ENCODE measurements at regions not wholly inside any gene's neighbourhood (a gene's known extent, or its start where the extent isn't known, plus 50 kb on each side); places are given as distances from the start of the nearest gene placed in this dataset.

GRCh38 chr15:96268442-96269204, 61.9 kb upstream of the NR2F2 start:
- no peaks in the 10 kb centered on the region for H3K36me3 Mint-ChIP-seq
- H3K4me1 Mint-ChIP-seq: no peaks in the 10 kb centered on the region
- no peak for ATAC-seq
- no peak overlapping the region for H3K27ac Mint-ChIP-seq
- DNase-seq (ENCODE audit: low spot score in 2 of 2): no peak
- H3K9me3 Mint-ChIP-seq: peaks cover 2% of the 10 kb centered on the region
- H3K4me3 Mint-ChIP-seq: no peak overlapping the region

GRCh38 chr15:96270581-96271172, 59.8 kb upstream of the NR2F2 start:
- H3K36me3 Mint-ChIP-seq: no peaks in the 10 kb centered on the region
- no peak overlapping the region for H3K27ac Mint-ChIP-seq
- no peak overlapping the region for H3K4me3 Mint-ChIP-seq
- H3K4me1 Mint-ChIP-seq: no peaks in the 10 kb centered on the region
- ATAC-seq (no peak), DNase-seq (ENCODE audit: low spot score in 2 of 2) (no peak)
- H3K9me3 Mint-ChIP-seq: peaks cover 2% of the 10 kb centered on the region

- ATAC-seq (no peak), DNase-seq (ENCODE audit: low spot score in 2 of 2) (no peak)
- no peaks in the 10 kb centered on the region for H3K4me1 Mint-ChIP-seq
- peaks cover 2% of the 10 kb centered on the region for H3K9me3 Mint-ChIP-seq
- no peaks in the 10 kb centered on the region for H3K36me3 Mint-ChIP-seq
- H3K4me3 Mint-ChIP-seq: no peak overlapping the region
- no peak overlapping the region for H3K27ac Mint-ChIP-seq
These were observed 58.1 kb upstream of the NR2F2 start for GRCh38 chr15:96272427-96272826.

- ATAC-seq: peak; percentile 83
- Mint-ChIP-seq H3K36me3 (no peaks in the 10 kb centered on the region), H3K27ac (no peak overlapping the region), H3K9me3 (peaks cover 5% of the 10 kb centered on the region), H3K4me3 (no peak overlapping the region), H3K4me1 (no peaks in the 10 kb centered on the region)
- DNase-seq (ENCODE audit: low spot score in 2 of 2): no peak
These were observed 57.0 kb upstream of the NR2F2 start for GRCh38 chr15:96273317-96274086.

- H3K4me1 Mint-ChIP-seq: no peaks in the 10 kb centered on the region
- DNase-seq (ENCODE audit: low spot score in 2 of 2): no peak
- H3K27ac Mint-ChIP-seq: no peak overlapping the region
- H3K9me3 Mint-ChIP-seq: peaks cover 3% of the 10 kb centered on the region
- ATAC-seq: no peak
- H3K4me3 Mint-ChIP-seq: no peak overlapping the region
- no peaks in the 10 kb centered on the region for H3K36me3 Mint-ChIP-seq
These were observed 56.4 kb upstream of the NR2F2 start for GRCh38 chr15:96274087-96274440.

- Mint-ChIP-seq H3K9me3 (peaks cover 3% of the 10 kb centered on the region), H3K4me1 (no peaks in the 10 kb centered on the region), H3K27ac (no peak overlapping the region), H3K36me3 (no peaks in the 10 kb centered on the region), H3K4me3 (no peak overlapping the region)
- ATAC-seq: no peak
- no peak for DNase-seq (ENCODE audit: low spot score in 2 of 2)
These were observed 55.8 kb upstream of the NR2F2 start for GRCh38 chr15:96274698-96275097.

- no peaks in the 10 kb centered on the region for H3K36me3 Mint-ChIP-seq
- H3K4me1 Mint-ChIP-seq: no peaks in the 10 kb centered on the region
- DNase-seq (ENCODE audit: low spot score in 2 of 2): no peak
- no peak for ATAC-seq
- H3K4me3 Mint-ChIP-seq: no peak overlapping the region
- peaks cover 8% of the 10 kb centered on the region for H3K9me3 Mint-ChIP-seq
- H3K27ac Mint-ChIP-seq: no peak overlapping the region
These were observed 53.9 kb upstream of the NR2F2 start for GRCh38 chr15:96276438-96277210.

All from stimulated activated effector memory CD8-positive, alpha-beta T cell treated with anti-CD3 and anti-CD28 coated beads, Interleukin-12 subunit alpha, Interleukin-12 subunit beta, amount 100 ng/mL, for 72 hours (primary cell).